ENCODE measurements at regions not wholly inside any gene's neighbourhood (a gene's known extent, or its start where the extent isn't known, plus 50 kb on each side); places are given as distances from the start of the nearest gene placed in this dataset.

DNA sequence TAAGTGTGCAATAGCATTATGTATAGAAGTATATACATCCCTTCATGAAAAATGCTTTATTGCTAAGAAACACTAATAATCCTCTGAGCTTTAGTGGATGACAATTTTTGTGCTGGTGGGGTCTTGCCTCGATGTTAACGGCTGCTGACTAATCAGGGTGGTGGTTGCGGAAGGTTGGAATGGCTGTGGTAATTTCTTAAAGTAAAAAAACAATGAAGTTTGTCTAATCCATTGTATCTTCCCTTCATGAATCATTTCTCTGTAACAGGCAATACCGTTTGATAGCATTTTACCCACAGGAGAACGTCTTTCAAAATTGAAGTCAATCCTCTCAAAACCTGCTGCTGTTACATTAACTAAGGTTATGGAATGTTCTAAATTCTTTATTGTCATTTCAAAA, 816.5 kb upstream of the GJE1 start:
- DNase-seq (ENCODE audit: low read depth in 2 of 2): no peak

DNA sequence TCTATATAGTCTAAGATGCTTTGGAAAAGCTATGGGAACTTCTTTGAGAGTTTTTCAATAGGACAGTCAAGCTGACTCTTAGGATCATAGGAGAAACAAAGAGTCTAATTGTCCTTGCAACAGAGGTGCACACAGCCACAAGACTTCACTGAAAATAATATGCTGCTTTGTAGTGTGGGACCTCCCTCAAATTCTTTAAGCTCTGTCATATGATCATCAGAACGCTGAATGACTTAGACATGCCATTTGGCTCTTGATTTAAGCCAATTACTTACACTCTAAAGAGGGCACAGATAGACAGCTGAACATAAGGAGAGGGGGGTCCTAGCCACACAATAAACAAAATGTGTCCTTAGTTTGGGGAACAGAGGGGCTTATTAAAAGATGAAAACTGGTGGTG, 818.7 kb upstream of the GJE1 start:
- no peak for DNase-seq (ENCODE audit: low read depth in 2 of 2)

DNA sequence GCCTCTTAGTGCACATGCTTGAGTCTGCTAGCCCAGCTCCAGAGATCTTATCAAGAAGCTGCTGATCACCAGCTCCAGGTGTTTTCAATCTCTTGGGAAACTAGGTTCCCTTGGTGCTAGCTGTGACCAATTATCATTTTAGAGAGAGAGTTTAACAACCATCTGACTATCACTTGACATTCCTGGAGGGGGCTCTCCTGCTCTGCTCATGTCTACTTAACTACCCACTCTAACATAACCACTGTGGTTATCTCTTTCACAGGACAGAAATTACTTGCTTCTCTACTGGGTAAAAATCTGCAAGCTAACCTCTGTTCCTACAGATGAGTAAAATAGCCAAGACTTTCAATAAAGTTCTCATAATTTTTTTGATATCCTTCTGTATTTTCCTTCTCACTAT, 823.4 kb upstream of the GJE1 start:
- DNase-seq (ENCODE audit: low read depth in 2 of 2): no peak

DNA sequence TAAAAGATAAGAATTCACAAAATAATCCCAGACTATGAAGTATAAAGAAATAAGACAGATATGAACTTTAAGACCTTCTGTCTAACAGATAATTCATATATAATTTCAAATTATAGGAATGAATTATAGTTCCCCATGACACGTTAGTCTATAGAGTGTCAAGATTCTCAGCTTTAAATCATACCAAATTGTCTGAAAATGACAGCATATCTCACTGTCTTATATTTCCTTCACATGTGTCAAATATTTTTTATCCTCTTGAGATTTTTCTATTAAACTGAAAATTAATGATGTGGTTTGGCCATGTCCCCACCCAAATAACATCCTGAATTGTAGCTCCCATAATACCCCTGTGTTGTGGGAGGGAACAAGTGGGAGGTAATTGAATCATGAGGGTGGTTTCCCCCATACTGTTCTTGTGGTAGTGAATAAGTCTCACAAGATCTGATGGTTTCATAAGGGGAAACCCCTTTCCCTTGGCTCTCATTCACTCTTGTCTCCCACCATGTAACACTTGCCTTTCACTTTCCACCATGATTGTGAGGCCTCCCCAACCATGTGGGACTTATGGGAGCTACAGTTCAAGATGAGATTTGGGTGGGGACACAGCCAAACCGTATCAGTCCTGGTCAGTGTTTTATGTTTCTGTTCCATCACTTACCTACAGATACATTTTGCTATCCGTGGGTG, 825.3 kb upstream of the GJE1 start:
- DNase-seq (ENCODE audit: low read depth in 2 of 2): no peak

DNA sequence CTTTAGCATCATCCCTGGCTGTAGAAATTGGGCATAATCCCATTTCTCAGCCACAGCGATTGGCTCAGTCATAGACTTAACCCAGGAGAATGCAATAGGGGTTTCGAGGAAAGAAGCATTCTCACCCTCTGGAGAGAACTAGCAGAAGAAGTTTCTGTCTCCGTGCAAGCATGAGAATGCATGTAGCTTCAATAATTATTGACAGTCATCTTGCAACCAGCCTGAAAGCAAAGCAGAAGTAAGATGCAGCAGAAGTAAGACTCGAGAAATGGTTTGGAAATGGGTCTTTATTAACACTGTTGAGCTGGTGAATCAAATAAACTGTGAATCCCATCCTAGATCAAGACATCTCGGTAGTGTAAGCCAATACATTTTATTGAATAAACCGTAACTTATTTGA, 828.8 kb upstream of the GJE1 start:
- DNase-seq (ENCODE audit: low read depth in 2 of 2): no peak

DNA sequence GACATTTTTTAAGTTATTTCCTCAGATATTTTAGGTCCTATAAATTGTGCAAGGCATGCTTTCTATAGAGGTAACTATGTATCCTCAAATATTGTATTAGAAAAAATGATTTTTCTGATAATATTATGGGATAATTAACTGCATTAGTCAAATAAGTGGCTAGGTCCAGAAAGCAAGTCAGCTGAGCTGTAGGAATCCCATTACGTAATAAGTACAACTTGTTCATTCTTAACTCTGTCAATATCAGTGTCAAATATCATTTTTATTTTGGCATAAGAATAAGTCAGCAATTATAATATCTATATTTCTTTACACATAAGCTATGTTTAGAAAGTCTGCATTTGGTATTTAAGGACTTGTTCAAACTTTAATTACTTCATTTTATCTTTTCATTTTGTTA, 830.9 kb upstream of the GJE1 start:
- DNase-seq (ENCODE audit: low read depth in 2 of 2): no peak

DNA sequence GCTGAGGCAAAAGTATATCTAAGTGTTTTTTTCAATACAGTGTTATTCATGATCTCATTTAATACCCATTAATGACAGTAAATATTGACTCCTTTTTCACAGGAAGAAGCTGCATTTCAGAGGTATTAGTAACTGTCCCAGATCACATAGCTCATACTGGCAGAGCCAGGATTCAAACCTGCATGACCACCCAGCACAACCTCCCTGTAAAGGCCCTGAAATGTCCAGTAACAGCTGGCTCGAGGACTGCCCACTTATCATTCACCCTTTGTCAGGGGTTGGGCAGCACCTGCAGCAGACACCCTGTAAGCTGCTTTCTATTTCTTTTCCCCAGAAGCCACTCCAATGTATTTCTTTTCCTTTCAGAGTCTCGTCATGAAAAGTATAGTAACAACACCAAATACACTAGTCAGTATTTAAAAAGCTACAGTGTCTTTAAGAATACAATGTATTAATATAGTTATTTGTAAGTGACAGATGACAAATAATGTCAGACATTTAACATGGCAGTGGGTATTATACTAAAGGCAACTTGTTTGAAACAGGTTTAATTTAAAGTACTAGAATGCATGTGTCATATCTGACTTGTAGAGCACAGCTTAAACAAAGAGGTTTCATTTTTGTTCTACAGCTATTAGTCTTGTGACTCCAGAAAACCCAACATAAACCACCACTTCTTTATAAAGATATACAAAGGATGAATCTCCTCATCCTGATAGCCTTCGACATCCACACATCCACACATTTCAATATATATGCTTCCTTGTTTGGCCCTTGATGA, 841.6 kb upstream of the GJE1 start:
- no peak for DNase-seq (ENCODE audit: low read depth in 2 of 2)

DNA sequence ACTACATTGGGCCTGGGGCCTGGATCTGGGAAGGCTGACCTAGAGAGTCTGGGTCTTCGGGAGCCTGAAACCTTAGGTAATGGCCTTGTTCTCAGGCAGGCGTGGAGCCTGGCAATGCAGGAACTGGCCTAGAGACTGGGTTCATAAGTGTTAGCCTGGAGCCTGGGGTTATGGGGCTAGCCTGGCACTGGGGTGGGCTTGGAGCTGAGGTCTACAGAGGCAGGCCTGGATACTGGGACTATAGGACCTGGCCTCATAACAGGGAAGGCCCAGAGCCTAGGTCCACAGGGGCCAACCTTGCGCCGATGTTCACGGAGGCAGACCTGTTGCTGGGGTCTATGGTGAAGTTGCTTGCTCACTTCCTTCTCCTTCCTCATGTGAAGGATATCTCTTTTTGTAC, 843.8 kb upstream of the GJE1 start:
- no peak for DNase-seq (ENCODE audit: low read depth in 2 of 2)

DNA sequence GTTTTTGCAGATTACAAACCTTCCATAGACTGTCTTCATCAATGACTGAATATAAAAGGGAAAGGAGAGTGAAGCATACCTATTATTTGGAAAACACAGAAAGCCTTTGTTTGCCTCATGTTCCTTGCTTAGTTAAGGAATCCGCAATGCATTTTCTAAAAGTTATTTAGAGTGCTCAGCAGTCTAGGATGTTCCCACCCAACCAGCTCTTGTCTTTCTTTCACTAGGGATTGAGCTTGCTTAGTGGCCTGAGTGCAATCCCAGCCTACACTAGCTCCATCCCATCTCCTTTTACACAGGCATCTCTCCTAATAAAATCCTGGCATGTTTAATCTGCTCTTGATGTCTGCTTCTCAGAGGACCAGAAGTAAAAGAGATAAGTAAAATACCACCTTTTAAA, 850.5 kb upstream of the GJE1 start:
- no peak for DNase-seq (ENCODE audit: low read depth in 2 of 2)

DNA sequence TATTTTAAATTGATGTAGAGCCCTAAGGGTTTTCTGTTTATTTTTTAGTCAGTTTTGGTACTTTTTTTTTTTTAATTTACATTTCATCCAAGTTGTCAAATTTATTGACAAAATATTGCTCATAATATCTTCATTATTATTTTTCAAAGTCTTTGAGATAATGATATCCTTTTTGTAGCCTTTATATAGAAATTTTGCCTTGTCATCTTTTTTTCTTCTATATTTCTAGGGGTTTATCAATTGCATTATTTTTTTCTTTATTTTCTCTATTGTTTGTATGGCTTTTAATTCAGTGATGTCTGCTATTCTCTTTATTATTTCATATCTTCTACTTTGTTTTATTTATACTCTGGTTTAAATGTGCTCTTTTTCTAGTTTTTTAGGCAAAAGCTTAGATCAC, 863.0 kb upstream of the GJE1 start:
- DNase-seq (ENCODE audit: low read depth in 2 of 2): no peak

DNA sequence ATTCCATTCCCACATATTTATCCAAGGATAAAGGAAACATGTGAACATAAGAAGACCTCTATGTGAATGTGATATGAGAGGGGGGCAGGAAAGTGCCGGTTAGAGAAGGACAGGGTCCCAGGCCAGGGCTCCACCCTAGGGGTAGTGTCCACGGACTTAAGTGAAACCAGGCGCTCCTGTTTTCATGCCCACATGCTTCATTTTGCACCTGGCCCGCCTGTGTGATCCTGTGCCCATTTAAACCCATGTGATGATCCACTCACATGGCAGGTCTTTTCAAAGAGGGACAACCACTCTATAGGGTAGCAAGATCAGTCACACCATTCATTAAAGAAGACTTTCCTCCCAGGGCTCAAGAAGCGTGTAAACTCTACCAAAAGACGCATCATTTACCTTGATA, 865.3 kb upstream of the GJE1 start:
- DNase-seq (ENCODE audit: low read depth in 2 of 2): no peak

DNA sequence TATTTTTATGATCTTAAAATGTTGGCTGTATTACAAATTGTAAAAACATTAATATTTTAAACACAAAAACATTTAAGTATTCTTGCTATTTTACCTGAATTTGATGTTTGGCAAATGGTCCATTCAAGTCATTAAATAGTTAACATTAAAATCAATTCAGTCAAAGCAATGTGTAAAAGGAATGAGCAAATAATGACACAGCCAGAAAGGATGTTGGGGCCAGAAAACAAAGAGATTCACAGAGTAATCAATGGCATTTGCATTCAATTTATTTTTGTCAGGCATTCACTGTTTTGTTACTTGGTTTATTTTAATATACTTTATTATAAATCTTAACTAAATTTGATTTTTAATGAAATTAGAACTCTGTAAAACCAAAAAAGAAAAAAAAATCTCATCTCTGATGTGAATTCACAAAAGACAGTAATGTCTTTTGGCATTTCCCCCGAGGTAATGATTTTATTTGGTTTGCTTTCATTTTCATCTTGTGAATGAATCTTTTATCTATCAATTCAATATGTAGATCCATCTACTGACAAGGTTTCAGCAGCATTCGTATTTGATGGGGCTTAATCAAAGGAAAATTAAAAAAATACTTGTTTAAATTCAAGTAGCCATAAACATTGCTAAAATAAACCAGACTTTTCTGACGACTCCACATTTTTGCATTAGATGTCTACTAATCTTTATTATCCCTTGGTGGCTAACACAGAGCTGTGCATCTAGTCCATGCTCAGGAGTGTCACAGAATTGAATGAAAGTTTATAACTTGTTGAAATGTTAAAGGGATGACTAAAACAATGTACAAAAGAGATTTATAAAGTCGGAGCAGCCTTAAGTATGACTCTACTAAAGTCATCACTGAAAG, 866.7 kb upstream of the GJE1 start:
- DNase-seq (ENCODE audit: low read depth in 2 of 2): no peak

DNA sequence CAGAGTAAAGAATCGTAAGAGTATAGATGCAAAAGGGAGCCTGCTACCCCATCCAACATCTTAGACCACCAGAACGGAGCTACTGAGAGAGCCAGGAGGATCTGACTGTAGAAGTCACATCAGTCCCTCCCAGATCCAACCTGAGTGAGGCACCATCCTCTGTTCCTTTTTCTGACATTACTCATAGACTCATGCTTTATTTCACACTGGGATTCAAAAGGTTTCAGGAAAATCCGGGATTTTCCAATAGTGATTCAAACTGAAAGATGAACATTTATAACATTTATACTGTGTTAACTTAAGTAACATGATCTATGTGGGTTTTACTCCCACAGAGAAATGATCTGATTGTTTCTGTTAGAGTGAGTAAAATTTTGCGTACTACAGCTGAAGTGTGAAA, 868.6 kb upstream of the GJE1 start:
- no peak for DNase-seq (ENCODE audit: low read depth in 2 of 2)

DNA sequence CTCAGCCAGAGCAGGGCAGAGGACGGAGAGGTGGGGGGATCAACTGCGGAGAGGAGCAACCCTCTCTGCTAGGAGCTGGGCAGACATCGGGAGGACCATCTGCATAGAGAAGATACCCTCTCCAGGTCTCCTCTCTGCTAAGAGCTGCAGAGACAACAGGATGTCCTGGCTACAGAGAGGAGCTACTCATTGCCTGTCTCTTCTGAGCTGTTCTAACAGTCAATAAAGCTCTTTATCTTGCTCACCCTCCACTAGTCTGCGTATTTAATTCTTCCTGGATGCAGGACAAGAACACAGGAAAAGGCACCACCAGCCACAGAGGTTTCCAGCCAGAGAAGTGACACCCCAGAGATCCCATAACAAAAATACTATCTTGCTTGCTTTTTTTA, 871.1 kb upstream of the GJE1 start:
- no peak for DNase-seq (ENCODE audit: low read depth in 2 of 2)

DNA sequence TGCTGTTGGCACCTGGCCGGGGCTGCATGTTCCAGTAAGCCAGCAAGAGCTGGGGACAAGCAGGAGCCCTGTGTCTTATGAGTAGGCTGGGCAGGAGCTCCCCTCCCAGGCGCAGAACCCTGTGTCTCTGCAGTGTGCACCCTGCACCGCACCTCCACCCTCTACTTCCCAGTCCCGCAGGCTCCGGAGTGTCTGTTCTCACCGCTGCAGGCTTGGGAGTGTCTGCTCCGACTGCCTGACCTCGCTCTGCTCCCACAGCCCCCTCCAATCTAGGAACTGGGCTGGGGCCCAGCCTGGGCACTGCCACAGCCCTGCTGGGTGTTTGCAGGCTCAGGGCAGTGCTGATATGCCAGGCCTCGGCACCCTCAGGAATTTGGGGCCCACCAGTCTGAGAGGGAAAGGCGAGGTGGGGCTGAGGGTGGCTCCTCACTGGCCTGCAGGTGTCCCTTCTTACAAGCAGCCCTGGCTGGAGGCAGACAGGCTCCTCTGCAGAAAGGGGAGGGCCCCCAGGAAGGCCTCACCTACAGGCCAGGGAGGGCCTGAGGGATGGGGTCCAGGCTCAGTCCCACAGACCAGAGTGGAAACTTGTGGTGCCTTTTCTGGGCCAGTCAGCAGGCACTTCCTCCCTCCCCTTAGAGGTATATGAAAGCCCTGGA, 871.6 kb upstream of the GJE1 start:
- no peak for DNase-seq (ENCODE audit: low read depth in 2 of 2)

DNA sequence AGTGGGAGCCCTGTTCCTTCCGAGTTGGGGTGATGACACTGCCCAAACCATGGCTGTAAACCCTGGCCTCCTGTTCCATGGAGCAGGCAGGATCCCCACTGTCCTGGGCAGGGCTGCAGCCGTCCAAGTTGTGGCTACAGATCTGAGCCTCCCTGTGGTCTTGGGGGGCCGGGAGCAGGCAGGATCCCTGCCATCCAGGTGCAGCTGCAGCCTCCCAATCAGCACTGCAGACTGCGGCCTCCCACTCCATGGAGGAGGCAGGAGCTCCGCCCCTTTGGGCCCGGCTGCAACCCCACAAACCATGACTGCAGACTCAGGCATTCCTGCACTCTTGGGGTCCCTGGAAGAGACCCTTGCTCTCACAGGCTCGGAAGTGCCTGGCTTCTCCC, 872.1 kb upstream of the GJE1 start:
- no peak for DNase-seq (ENCODE audit: low read depth in 2 of 2)

DNA sequence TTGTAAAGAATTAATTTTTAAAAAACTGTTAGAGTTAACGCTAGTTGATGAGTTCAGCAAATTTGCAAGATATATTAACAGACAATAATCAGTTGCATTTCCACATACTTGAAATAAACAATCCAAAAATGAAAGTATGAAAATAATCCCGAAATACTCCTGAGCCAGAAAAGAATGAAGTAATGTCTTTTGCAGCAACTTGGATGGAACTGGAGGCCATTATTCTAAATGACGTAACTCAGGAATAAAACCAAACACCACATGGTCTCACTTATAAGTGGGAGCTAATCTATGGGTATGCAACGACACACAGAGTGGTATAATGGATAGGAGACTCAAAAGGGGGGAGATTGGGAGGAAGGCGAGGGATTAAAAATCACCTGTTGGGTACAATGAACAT, 872.9 kb upstream of the GJE1 start:
- DNase-seq (ENCODE audit: low read depth in 2 of 2): no peak

DNA sequence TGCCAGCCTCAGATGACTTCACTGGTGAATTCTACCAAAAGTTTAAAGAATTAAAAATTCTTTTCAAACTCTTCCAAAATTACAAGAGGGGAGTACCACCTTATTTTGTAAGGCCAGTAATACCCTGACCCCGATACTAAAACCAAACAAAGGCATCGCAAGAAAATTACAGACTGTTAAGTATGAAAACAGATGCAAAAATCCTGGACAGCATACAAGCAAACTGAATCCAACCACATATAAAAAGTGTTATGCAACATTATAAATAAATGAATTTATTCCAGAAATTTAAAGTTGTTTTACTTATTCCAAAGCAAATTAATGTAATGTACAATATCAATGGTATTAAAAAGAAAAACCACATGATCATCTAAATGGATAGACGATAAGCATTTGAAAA, 873.6 kb upstream of the GJE1 start:
- no peak for DNase-seq (ENCODE audit: low read depth in 2 of 2)

DNA sequence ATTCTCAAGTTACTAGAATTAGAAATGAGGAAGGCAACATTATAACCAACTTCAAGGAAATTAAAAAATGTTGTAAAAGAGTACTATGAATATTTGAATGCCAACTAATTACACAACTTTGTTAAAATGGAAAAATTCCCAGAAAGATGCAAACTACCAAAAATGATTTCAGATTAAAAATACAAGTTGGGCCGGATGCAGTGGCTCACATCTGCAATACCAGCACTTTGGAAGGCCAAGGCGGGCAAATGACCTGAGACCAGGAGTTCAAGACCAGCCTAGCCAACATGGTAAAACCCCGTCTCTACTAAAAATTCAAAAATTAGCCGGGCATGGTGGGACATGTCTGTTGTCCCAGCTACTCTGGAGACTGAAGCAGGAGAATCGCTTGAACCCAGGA, 874.2 kb upstream of the GJE1 start:
- DNase-seq (ENCODE audit: low read depth in 2 of 2): no peak

DNA sequence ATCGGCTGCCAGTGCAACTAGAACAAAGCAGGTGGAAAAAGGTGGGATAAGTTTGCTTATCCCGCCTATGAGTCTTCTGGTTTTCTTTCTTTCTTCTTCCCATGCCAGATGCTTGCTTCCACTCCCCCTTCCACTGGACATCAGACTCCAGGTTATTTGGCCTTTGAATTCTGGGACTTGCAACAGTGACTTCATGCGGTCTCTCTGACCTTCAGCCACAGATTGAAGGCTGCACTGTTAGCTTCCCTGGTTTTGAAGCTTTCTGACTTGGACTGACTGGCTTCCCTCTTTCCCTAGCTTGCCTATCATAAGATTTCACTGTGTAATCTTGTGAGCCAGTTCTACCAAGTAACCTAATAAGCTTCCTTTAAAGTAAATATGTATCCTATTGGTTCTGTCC, 878.4 kb upstream of the GJE1 start:
- no peak for DNase-seq (ENCODE audit: low read depth in 2 of 2)

DNA sequence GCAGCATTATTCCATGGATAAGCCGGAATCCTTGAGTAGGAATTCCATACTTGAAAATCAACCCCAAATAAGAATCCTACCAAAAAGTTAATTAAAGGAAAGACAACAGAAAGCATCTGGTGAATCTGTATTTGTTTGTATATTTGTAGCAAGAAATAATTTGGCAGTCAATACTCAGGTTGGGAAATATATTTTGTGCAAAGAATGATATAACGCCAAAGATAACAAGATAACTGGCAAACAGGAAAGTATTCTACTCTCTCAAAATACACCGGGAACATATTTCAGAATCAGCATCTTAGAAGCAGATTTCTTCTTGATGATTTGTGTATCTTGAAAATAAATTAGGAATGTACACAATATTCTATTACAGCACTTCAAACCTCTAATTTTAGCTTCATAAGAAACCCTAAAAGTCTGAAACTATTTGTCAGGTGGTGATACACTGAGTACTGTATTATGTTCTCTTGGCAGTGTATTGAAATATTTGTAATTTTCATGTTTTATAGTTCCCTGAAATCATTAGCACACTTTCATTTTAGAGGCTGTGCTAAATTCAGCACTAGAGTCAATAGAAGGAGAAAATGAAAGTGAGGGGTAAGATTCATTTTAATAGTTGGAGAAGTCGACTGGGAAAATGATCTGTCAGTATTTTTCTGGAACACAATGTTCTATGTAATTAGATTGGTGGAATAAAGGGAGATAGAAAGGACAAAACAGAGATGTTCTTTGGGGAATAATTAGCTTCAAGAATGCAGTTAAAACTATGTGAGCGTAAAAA, 879.7 kb upstream of the GJE1 start:
- DNase-seq (ENCODE audit: low read depth in 2 of 2): no peak

DNA sequence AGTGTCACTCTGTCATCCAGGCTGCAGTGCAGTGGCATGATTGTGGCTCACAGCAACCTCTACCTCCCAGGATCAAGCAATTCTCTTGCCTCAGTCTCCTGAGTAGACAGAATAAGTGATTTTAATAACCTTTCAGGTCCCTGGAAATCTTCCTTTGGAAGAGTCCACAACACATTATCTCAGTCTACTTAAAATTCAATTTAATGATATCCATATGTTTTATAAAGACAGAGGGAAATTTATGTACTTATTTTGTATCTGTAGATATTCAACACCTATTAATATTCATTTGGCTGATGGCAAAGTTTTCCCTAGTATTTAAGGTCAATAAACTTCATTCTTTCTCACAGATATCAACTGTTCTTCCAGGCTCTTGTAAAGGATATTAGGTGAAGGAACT, 881.4 kb upstream of the GJE1 start:
- no peak for DNase-seq (ENCODE audit: low read depth in 2 of 2)
